ENCODE measurements at regions not wholly inside any gene's neighbourhood (a gene's known extent, or its start where the extent isn't known, plus 50 kb on each side); places are given as distances from the start of the nearest gene placed in this dataset.

- TF ChIP-seq CTCF (IDR thresholded peaks at IDR 0.05) (no peak), POLR2A (IDR thresholded peaks at IDR 0.05) (no peak)
Measured at GRCh38 chr15:24075420-24076089, 388.4 kb upstream of the NDN start.
